ENCODE measurements at regions not wholly inside any gene's neighbourhood (a gene's known extent, or its start where the extent isn't known, plus 50 kb on each side); places are given as distances from the start of the nearest gene placed in this dataset.

DNA sequence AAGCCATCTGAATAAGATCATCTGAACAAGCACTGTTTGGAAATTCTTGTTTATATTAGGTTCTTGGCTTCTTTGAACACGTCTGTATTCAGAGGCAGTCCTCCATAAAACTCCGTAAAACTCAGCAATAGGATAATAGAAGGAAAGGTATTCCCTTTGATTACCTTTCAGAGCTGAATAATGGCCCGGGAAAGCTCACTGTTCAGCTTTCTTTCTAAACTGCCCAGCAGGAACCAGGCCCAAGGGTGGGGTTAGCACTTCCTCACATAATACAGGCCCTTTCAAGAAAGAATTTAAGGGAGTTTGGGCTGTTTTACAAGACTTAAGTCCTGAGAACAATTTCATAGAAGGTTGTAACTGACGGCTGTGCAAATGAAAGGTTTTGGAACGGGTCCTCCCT lies 72.2 kb upstream of the PHLPP1 start:
- TF ChIP-seq, protein P1, sequence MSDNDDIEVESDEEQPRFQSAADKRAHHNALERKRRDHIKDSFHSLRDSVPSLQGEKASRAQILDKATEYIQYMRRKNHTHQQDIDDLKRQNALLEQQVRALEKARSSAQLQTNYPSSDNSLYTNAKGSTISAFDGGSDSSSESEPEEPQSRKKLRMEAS (IDR thresholded peaks at IDR 0.05): no peak
- TF ChIP-seq KDM5A (IDR thresholded peaks at IDR 0.05; ENCODE audit: low read length) (no peak), EP300 (IDR thresholded peaks at IDR 0.05; ENCODE audit: borderline replicate concordance in 1 of 2, low read depth in 2 of 2, low read length in 2 of 2) (no peak), POLR2A (IDR thresholded peaks at IDR 0.05; ENCODE audit: control extremely low read depth in 1 of 2, low read depth in 2 of 2, low read length in 2 of 2) (no peak), POLR2AphosphoS5 (IDR thresholded peaks at IDR 0.05; ENCODE audit: low read depth, low read length) (no peak), TAF1 (IDR thresholded peaks at IDR 0.05; ENCODE audit: low read depth, low read length) (no peak), JUND (IDR thresholded peaks at IDR 0.05; ENCODE audit: low read length) (no peak), MAFK (IDR thresholded peaks at IDR 0.05; ENCODE audit: low read depth, low read length) (no peak), YY1 (IDR thresholded peaks at IDR 0.05; ENCODE audit: low read depth, low read length) (no peak), NANOG (IDR thresholded peaks at IDR 0.05; ENCODE audit: insufficient read depth, low read depth, low read length, poor library complexity, severe bottlenecking) (no peak)
- TF ChIP-seq, protein P2, sequence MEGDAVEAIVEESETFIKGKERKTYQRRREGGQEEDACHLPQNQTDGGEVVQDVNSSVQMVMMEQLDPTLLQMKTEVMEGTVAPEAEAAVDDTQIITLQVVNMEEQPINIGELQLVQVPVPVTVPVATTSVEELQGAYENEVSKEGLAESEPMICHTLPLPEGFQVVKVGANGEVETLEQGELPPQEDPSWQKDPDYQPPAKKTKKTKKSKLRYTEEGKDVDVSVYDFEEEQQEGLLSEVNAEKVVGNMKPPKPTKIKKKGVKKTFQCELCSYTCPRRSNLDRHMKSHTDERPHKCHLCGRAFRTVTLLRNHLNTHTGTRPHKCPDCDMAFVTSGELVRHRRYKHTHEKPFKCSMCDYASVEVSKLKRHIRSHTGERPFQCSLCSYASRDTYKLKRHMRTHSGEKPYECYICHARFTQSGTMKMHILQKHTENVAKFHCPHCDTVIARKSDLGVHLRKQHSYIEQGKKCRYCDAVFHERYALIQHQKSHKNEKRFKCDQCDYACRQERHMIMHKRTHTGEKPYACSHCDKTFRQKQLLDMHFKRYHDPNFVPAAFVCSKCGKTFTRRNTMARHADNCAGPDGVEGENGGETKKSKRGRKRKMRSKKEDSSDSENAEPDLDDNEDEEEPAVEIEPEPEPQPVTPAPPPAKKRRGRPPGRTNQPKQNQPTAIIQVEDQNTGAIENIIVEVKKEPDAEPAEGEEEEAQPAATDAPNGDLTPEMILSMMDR (IDR thresholded peaks at IDR 0.05; ENCODE audit: control extremely low read depth in 1 of 3, insufficient read depth in 1 of 3, low read depth in 1 of 3, low read length in 3 of 3): no peak
- TF ChIP-seq, protein P3, sequence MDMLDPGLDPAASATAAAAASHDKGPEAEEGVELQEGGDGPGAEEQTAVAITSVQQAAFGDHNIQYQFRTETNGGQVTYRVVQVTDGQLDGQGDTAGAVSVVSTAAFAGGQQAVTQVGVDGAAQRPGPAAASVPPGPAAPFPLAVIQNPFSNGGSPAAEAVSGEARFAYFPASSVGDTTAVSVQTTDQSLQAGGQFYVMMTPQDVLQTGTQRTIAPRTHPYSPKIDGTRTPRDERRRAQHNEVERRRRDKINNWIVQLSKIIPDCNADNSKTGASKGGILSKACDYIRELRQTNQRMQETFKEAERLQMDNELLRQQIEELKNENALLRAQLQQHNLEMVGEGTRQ (IDR thresholded peaks at IDR 0.05; ENCODE audit: low read length): no peak

Data from H1 (cell line).